IPS DF 6.9 (cell line): ENCODE measurements at regions not wholly inside any gene's neighbourhood (a gene's known extent, or its start where the extent isn't known, plus 50 kb on each side); places are given as distances from the start of the nearest gene placed in this dataset.
"Not testable (repeated sequence)": the region's sequence is repeated elsewhere in the genome, so short reads cannot be mapped to it uniquely, and the experiment has no call there.

Experiments used
- DNase-seq: peaks from one replicate; pipeline ENCODE4 v3.0.0-alpha.2; 2013; ENCODE audit warnings: low read depth, low spot score
- H3K27ac ChIP-seq: one replicate; pipeline ENCODE4 v1.5.1; 2013; ENCODE audit warnings: low read length, control low read depth
- H3K27me3 ChIP-seq: 2 replicates; pipeline ENCODE4 v1.6.1; 2013; ENCODE audit warnings: mild to moderate bottlenecking, low read length; ENCODE audit not compliant: control insufficient read depth, insufficient read depth
- H3K36me3 ChIP-seq: 2 replicates; pipeline ENCODE4 v1.6.1; 2013; ENCODE audit warnings: low read length; ENCODE audit not compliant: control insufficient read depth, insufficient read depth
- H3K4me1 ChIP-seq: 2 replicates; pipeline ENCODE4 v1.6.1; 2013; ENCODE audit warnings: low read length; ENCODE audit not compliant: control insufficient read depth, insufficient read depth
- H3K4me3 ChIP-seq: 2 replicates; pipeline ENCODE4 v1.5.1; 2013; ENCODE audit warnings: mild to moderate bottlenecking, low read length
- H3K9me3 ChIP-seq: 2 replicates; pipeline ENCODE4 v1.6.1; 2013; ENCODE audit warnings: low read length, inconsistent platforms; ENCODE audit not compliant: control insufficient read depth, insufficient read depth
- WGBS: extraction: QIAGEN DNeasy Blood & Tissue Kit; methylation state at CpG from one replicate; pipeline ENCODE4 v1.1.7; 2013; ENCODE audit warnings: mixed read lengths, missing lambda C conversion rate; ENCODE audit not compliant: insufficient read length, insufficient coverage; 5-methylcytosine and 5-hydroxymethylcytosine counted together

GRCh38 chr14:43407706-43408105, 1099.4 kb downstream of the FSCB start:
- no peak overlapping the region for H3K27ac ChIP-seq
- H3K27me3 ChIP-seq: no peaks in the 10 kb centered on the region
- H3K4me1 ChIP-seq: no peaks in the 10 kb centered on the region
- no peak overlapping the region for H3K4me3 ChIP-seq
- DNase-seq: no peak
- no CpG with 5 or more reads among the region's 1 CpG for WGBS
- no peaks in the 10 kb centered on the region for H3K36me3 ChIP-seq
- H3K9me3 ChIP-seq: no peaks in the 10 kb centered on the region

- Histone ChIP-seq H3K27ac (no peak overlapping the region), H3K4me1 (no peaks in the 10 kb centered on the region), H3K36me3 (no peaks in the 10 kb centered on the region), H3K27me3 (no peaks in the 10 kb centered on the region), H3K9me3 (no peaks in the 10 kb centered on the region), H3K4me3 (no peak overlapping the region)
- no peak for DNase-seq
These were observed 1100.2 kb downstream of the FSCB start for GRCh38 chr14:43406931-43407330.

- no peaks in the 10 kb centered on the region for H3K27me3 ChIP-seq
- no peaks in the 10 kb centered on the region for H3K4me1 ChIP-seq
- H3K27ac ChIP-seq: no peak overlapping the region
- no peaks in the 10 kb centered on the region for H3K9me3 ChIP-seq
- no peak overlapping the region for H3K4me3 ChIP-seq
- no CpG with 5 or more reads among the region's 1 CpG for WGBS
- no peak for DNase-seq
- H3K36me3 ChIP-seq: no peaks in the 10 kb centered on the region
These were observed 1107.8 kb downstream of the FSCB start for GRCh38 chr14:43399289-43399688.

- not testable (repeated sequence) for H3K27ac ChIP-seq, H3K4me3 ChIP-seq, H3K36me3 ChIP-seq, DNase-seq, H3K9me3 ChIP-seq, H3K4me1 ChIP-seq, H3K27me3 ChIP-seq
- no CpG with 5 or more reads among the region's 8 CpGs for WGBS
These were observed 1136.6 kb downstream of the FSCB start for GRCh38 chr14:43370565-43370896.

GRCh38 chr14:43369710-43370564, 1137.1 kb downstream of the FSCB start:
- no CpG with 5 or more reads among the region's 21 CpGs for WGBS
- H3K9me3 ChIP-seq: no peaks in the 10 kb centered on the region
- H3K36me3 ChIP-seq: no peaks in the 10 kb centered on the region
- H3K27ac ChIP-seq: no peak overlapping the region
- DNase-seq: no peak
- no peaks in the 10 kb centered on the region for H3K27me3 ChIP-seq
- H3K4me1 ChIP-seq: no peaks in the 10 kb centered on the region
- H3K4me3 ChIP-seq: no peak overlapping the region

GRCh38 chr14:43362586-43362985, 1144.5 kb downstream of the FSCB start:
- Histone ChIP-seq H3K36me3 (no peaks in the 10 kb centered on the region), H3K27ac (no peak overlapping the region), H3K27me3 (no peaks in the 10 kb centered on the region), H3K4me3 (no peak overlapping the region), H3K9me3 (no peaks in the 10 kb centered on the region), H3K4me1 (no peaks in the 10 kb centered on the region)
- DNase-seq: no peak
- WGBS: no CpG with 5 or more reads among the region's 3 CpGs

- Histone ChIP-seq H3K4me3 (no peak overlapping the region), H3K27ac (no peak overlapping the region), H3K36me3 (no peaks in the 10 kb centered on the region), H3K9me3 (no peaks in the 10 kb centered on the region), H3K27me3 (no peaks in the 10 kb centered on the region), H3K4me1 (no peaks in the 10 kb centered on the region)
- no peak for DNase-seq
These were observed 1145.3 kb downstream of the FSCB start for GRCh38 chr14:43361751-43362150.

GRCh38 chr14:43360239-43360638, 1146.8 kb downstream of the FSCB start:
- Histone ChIP-seq H3K27me3 (no peaks in the 10 kb centered on the region), H3K9me3 (no peaks in the 10 kb centered on the region), H3K4me1 (no peaks in the 10 kb centered on the region), H3K27ac (no peak overlapping the region), H3K4me3 (no peak overlapping the region), H3K36me3 (no peaks in the 10 kb centered on the region)
- no CpG with 5 or more reads among the region's 3 CpGs for WGBS
- DNase-seq: no peak

GRCh38 chr14:43359317-43359716, 1147.8 kb downstream of the FSCB start:
- no CpG with 5 or more reads among the region's 4 CpGs for WGBS
- Histone ChIP-seq H3K27ac (no peak overlapping the region), H3K27me3 (no peaks in the 10 kb centered on the region), H3K36me3 (no peaks in the 10 kb centered on the region), H3K4me1 (no peaks in the 10 kb centered on the region), H3K4me3 (no peak overlapping the region), H3K9me3 (no peaks in the 10 kb centered on the region)
- no peak for DNase-seq

GRCh38 chr14:43356979-43357545, 1150.0 kb downstream of the FSCB start:
- H3K36me3 ChIP-seq: no peaks in the 10 kb centered on the region
- H3K9me3 ChIP-seq: no peaks in the 10 kb centered on the region
- H3K4me3 ChIP-seq: no peak overlapping the region
- no peak overlapping the region for H3K27ac ChIP-seq
- no peaks in the 10 kb centered on the region for H3K27me3 ChIP-seq
- no peak for DNase-seq
- no peaks in the 10 kb centered on the region for H3K4me1 ChIP-seq

- no peak overlapping the region for H3K4me3 ChIP-seq
- H3K36me3 ChIP-seq: no peaks in the 10 kb centered on the region
- no CpG with 5 or more reads among the region's 1 CpG for WGBS
- no peak overlapping the region for H3K27ac ChIP-seq
- H3K9me3 ChIP-seq: no peaks in the 10 kb centered on the region
- H3K4me1 ChIP-seq: no peaks in the 10 kb centered on the region
- no peak for DNase-seq
- no peaks in the 10 kb centered on the region for H3K27me3 ChIP-seq
These were observed 1150.7 kb downstream of the FSCB start for GRCh38 chr14:43356382-43356781.
